ENCODE measurements at regions not wholly inside any gene's neighbourhood (a gene's known extent, or its start where the extent isn't known, plus 50 kb on each side); places are given as distances from the start of the nearest gene placed in this dataset.

DNA sequence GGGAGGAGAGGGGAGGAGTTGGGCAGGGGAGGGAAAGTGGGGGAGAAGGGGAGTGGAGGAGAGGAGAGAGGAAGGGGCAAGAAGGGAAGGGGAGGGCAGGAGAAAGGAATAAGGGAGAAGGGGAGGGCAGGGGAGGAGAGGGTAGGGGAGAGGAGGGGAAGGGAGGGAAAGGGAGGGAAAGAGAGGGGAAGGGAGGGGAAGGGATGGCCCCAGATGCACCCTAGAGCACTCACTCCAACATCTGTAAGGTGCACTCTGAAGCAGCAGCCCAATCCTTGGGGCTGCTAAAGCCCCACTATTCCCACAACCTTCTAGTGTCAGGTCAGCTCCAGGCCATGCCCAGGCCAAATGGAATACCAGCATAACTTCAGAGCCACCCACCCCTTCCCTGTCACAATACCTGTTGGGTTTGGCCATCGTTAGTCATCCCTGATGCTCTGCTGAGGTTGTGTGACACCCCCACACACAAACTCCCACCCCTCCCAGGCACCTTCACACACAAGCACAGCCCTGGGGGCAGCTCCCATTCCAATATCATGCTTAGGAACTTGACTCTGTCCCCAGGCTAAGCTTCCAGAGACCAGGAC is 55.7 kb upstream of the PKDCC start:
- TF ChIP-seq POLR2AphosphoS5 (IDR thresholded peaks at IDR 0.05) (no peak), POLR2A (IDR thresholded peaks at IDR 0.05) (no peak), EP300 (IDR thresholded peaks at IDR 0.05) (no peak)
- TF ChIP-seq, protein P1, sequence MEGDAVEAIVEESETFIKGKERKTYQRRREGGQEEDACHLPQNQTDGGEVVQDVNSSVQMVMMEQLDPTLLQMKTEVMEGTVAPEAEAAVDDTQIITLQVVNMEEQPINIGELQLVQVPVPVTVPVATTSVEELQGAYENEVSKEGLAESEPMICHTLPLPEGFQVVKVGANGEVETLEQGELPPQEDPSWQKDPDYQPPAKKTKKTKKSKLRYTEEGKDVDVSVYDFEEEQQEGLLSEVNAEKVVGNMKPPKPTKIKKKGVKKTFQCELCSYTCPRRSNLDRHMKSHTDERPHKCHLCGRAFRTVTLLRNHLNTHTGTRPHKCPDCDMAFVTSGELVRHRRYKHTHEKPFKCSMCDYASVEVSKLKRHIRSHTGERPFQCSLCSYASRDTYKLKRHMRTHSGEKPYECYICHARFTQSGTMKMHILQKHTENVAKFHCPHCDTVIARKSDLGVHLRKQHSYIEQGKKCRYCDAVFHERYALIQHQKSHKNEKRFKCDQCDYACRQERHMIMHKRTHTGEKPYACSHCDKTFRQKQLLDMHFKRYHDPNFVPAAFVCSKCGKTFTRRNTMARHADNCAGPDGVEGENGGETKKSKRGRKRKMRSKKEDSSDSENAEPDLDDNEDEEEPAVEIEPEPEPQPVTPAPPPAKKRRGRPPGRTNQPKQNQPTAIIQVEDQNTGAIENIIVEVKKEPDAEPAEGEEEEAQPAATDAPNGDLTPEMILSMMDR (IDR thresholded peaks at IDR 0.05) = no peak
- 88 to 96% methylated on average over 1 of the region's 1 CpG for WGBS, 2 donors
- intact Hi-C loops (cut with DNase I) = no loop called here
- no peaks in the 10 kb centered on the region for H3K9me3 ChIP-seq
- DNase-seq = no peak
- no peaks in the 10 kb centered on the region for H3K27me3 ChIP-seq
- no peaks in the 10 kb centered on the region for H3K36me3 ChIP-seq
- no peak overlapping the region for H3K27ac ChIP-seq
- no peak overlapping the region for H3K4me3 ChIP-seq
- no peaks in the 10 kb centered on the region for H3K4me1 ChIP-seq

DNA sequence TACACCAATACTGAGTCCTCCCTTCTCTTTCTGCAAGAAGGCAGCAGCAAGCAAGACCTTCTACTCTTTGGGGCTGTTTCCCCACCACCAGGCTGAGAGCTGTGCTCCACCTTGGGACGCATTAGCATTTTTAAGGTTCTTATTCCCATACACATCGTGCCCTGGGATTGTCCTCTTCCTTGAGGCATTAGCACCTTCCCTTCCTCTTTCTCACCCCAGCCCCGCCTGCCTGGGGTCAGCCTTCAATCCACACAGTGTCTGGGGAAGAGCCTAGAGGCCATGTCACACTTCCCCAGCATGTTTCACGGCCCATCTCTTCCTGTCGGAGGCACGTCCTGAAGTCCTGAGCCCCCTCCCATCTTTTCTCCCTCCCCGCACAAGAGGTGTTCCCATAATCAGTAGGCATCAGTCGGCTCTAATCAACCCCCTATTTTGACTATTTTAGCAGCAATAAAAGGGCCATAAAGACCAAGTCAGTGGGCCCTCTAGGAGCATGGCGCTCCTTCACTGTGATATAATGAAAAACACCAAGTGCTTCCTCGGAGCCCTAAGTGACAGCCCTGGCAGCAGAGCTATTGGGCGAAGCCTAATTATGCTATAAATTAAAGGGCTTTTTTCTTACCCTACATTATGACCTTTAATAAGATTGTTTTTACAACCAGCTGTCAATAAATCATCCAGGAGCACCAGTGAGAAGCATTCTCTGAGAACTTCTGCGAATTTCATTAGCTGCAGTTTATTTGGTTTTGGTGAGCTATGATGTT is 55.0 kb upstream of the PKDCC start:
- Histone ChIP-seq H3K36me3 (no peaks in the 10 kb centered on the region), H3K4me3 (no peak overlapping the region), H3K4me1 (no peaks in the 10 kb centered on the region), H3K9me3 (no peaks in the 10 kb centered on the region), H3K27ac (no peak overlapping the region), H3K27me3 (no peaks in the 10 kb centered on the region)
- no peak for DNase-seq
- 86 to 89% methylated on average over 12 of the region's 12 CpGs for WGBS, 2 donors
- intact Hi-C loops (cut with DNase I) = no loop called here
- TF ChIP-seq, protein P1 (IDR thresholded peaks at IDR 0.05) = no peak
- TF ChIP-seq POLR2A (IDR thresholded peaks at IDR 0.05) (no peak), POLR2AphosphoS5 (IDR thresholded peaks at IDR 0.05) (no peak), EP300 (IDR thresholded peaks at IDR 0.05) (no peak)

DNA sequence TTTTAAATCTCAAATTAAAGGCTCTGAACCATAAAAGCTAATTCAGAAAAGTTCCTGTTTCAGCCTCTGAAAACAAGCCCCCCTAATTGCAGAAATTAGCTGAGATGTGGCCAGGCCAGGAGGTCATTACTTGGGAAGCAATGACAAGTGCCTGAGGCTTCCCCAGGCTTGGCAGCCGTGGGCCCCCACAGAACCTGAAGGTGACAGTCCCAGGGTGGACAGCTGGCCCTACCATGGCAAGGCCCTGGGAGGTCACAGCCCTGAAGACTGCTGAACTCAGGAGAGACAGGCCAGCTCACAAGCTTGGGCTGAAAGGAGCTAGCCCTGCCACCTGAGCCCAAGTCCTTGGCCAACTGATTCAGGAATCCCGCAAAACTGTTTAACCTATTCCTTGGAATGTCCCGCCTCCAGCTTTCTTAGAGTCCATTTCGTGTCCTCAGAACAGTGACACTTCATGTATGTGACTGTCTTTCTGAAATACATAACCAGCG is 54.3 kb upstream of the PKDCC start:
- H3K9me3 ChIP-seq = no peaks in the 10 kb centered on the region
- DNase-seq = no peak
- intact Hi-C loops (cut with DNase I) = no loop called here
- H3K36me3 ChIP-seq = no peaks in the 10 kb centered on the region
- WGBS, 2 donors = 92 to 94% methylated on average over 5 of the region's 5 CpGs
- H3K27me3 ChIP-seq = no peaks in the 10 kb centered on the region
- no peak overlapping the region for H3K4me3 ChIP-seq
- TF ChIP-seq EP300 (IDR thresholded peaks at IDR 0.05) = no peak
- TF ChIP-seq, protein P1 (IDR thresholded peaks at IDR 0.05) = no peak
- TF ChIP-seq POLR2AphosphoS5 (IDR thresholded peaks at IDR 0.05) = no peak
- no peak for TF ChIP-seq POLR2A (IDR thresholded peaks at IDR 0.05)
- H3K27ac ChIP-seq = no peak overlapping the region
- peaks cover 0 to 6% (median 4%) of the 10 kb centered on the region in 4 donors for H3K4me1 ChIP-seq

DNA sequence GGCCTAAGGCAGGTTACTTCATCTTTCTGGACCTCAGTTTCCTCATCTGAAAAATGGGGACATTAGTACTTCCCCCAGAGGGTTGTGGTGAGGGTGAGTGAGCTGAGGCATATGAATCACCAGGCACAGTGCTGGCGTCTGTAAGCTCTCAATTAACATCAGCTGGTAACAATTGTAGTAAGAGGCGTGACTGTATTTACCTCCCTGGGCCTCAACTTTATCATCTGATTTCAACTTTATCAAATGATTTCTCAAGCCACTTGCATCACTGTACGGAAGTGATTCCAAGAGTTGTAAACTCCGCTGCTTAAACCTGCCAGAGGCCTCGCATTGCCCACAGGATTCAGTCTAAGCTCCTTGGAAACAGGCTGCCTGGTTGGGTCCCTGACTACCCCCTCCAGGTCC is 53.6 kb upstream of the PKDCC start:
- Histone ChIP-seq H3K4me1 (peaks cover 0 to 13% (median 7%) of the 10 kb centered on the region in 4 donors), H3K27me3 (no peaks in the 10 kb centered on the region), H3K27ac (no peak overlapping the region), H3K9me3 (no peaks in the 10 kb centered on the region), H3K4me3 (no peak overlapping the region), H3K36me3 (no peaks in the 10 kb centered on the region)
- DNase-seq = no peak
- intact Hi-C loops (cut with DNase I) = no loop called here
- TF ChIP-seq POLR2AphosphoS5 (IDR thresholded peaks at IDR 0.05) = no peak
- no peak for TF ChIP-seq EP300 (IDR thresholded peaks at IDR 0.05)
- TF ChIP-seq POLR2A (IDR thresholded peaks at IDR 0.05) = no peak
- TF ChIP-seq, protein P1 (IDR thresholded peaks at IDR 0.05) = no peak
- 82% methylated on average over 5 of the region's 5 CpGs for WGBS, 2 donors

All from sigmoid colon (tissue), 6 donors.